ENCODE measurements at regions not wholly inside any gene's neighbourhood (a gene's known extent, or its start where the extent isn't known, plus 50 kb on each side); places are given as distances from the start of the nearest gene placed in this dataset.

DNA sequence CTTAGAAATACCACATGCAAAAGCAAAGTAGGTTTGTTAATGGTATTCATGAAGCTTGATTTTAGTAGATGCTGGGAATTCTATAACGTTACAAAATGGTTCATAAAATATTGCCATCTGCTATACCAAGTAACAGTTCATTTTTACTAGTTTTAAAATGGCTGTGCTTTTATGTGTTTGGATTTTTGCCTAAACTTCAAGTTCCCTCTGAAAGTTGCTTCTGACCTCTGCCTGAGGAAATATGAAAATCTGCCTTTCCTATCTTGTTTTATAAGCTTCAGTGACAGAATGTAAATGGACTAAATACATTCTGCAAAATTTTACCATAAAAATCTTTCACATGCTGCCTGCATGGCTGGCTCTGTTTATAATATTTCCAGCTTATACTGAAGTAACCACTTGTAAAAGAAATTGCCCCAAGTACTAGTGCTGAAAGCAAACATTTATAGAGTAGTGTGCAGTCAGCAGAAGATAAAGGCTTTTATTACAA is 560.7 kb upstream of the ROBO2 start:
- Histone ChIP-seq H3K79me2 (ENCODE audit: insufficient read depth, low read depth, low read length) (no peaks in the 10 kb centered on the region), H2AFZ (ENCODE audit: low read length) (no peak overlapping the region), H3K4me1 (ENCODE audit: insufficient read depth, low read length, poor library complexity, severe bottlenecking) (no peaks in the 10 kb centered on the region), H4K20me1 (ENCODE audit: insufficient read depth, low read length) (no peaks in the 10 kb centered on the region), H3K4me3 (ENCODE audit: low read depth, low read length, poor library complexity, severe bottlenecking) (no peak overlapping the region), H3K9me3 (ENCODE audit: low read length) (no peaks in the 10 kb centered on the region), H3K27ac (ENCODE audit: low read depth, low read length, poor library complexity, severe bottlenecking) (no peak overlapping the region), H3K4me2 (ENCODE audit: low read length) (no peak overlapping the region), H3K9me2 (ENCODE audit: insufficient read depth, low read length) (no peaks in the 10 kb centered on the region), H3K36me3 (ENCODE audit: insufficient read depth, low read length) (no peaks in the 10 kb centered on the region)
- ChIA-PET POLR2A (interaction anchor here (0.6 kb wide), 1 partner anchor 130 kb away, joined by 3 read pairs; no protein-coding TSS in a partner anchor), CTCF (ENCODE audit: unreplicated experiment) (no interaction called here)
- no TSS peak for BruUV-seq (replicated peaks)
- intact Hi-C loops (cut with micrococcal nuclease; ENCODE audit: unreplicated experiment): no loop called here
- DNase-seq (ENCODE audit: low spot score): no peak
- TF ChIP-seq CTCF (conservative IDR thresholded peaks at IDR 0.05; ENCODE audit: low read length) (no peak), EZH2phosphoT487 (IDR thresholded peaks at IDR 0.05; ENCODE audit: borderline replicate concordance, low read depth, low read length) (no peak)

DNA sequence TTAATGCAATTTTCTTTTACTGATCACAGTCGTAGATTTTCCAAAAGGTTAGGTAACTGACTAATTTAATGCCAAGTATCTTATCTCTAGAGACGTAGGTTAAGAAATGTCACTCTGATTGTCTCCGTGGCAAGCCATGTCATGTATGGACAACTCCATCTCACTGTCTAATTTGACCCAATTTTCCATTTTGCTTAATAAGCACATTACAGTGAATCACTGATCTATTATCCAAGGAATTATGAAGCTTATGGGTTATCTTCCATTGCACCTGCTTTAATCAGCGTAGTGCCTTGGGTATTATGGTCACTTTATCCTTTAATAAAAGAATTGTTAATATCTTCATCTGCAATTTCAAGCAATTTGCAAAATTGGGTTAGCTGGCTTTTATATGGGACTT is 557.4 kb upstream of the ROBO2 start:
- Histone ChIP-seq H3K9me3 (ENCODE audit: low read length) (no peaks in the 10 kb centered on the region), H3K9me2 (ENCODE audit: insufficient read depth, low read length) (no peaks in the 10 kb centered on the region), H3K27ac (ENCODE audit: low read depth, low read length, poor library complexity, severe bottlenecking) (no peak overlapping the region), H3K79me2 (ENCODE audit: insufficient read depth, low read depth, low read length) (no peaks in the 10 kb centered on the region), H3K36me3 (ENCODE audit: insufficient read depth, low read length) (no peaks in the 10 kb centered on the region), H3K4me1 (ENCODE audit: insufficient read depth, low read length, poor library complexity, severe bottlenecking) (no peaks in the 10 kb centered on the region), H3K4me2 (ENCODE audit: low read length) (no peak overlapping the region), H2AFZ (ENCODE audit: low read length) (no peak overlapping the region), H3K4me3 (ENCODE audit: low read depth, low read length, poor library complexity, severe bottlenecking) (no peak overlapping the region), H4K20me1 (ENCODE audit: insufficient read depth, low read length) (no peaks in the 10 kb centered on the region)
- ChIA-PET CTCF (ENCODE audit: unreplicated experiment) (no interaction called here), POLR2A (no interaction called here)
- intact Hi-C loops (cut with micrococcal nuclease; ENCODE audit: unreplicated experiment): no loop called here
- no peak for TF ChIP-seq EZH2phosphoT487 (IDR thresholded peaks at IDR 0.05; ENCODE audit: borderline replicate concordance, low read depth, low read length)
- TF ChIP-seq CTCF (conservative IDR thresholded peaks at IDR 0.05; ENCODE audit: low read length): no peak
- no peak for DNase-seq (ENCODE audit: low spot score)
- BruUV-seq (replicated peaks): no TSS peak

DNA sequence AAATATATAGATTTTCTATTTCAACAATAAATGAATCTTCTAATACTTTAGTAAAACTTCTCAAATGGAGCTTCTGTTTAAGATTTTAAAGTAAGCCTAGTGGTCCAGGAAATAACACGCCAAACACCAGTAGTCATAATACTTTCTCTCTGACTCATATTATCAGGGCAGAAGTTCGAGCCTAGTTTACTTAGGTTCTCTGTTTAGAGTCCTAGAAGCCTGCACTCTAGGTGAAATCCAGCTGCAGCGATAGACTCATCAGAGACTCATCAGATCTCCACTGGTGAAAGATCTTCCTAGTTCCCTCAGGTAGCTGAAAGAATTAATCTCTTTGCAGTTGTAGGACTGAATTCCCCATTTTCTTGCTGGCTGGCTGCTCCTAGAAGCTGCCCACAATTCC is 552.5 kb upstream of the ROBO2 start:
- ChIA-PET POLR2A (interaction anchor here (0.6 kb wide), 1 partner anchor 51 kb away, joined by 5 read pairs; no protein-coding TSS in a partner anchor), CTCF (ENCODE audit: unreplicated experiment) (no interaction called here)
- Histone ChIP-seq H4K20me1 (ENCODE audit: insufficient read depth, low read length) (no peaks in the 10 kb centered on the region), H3K36me3 (ENCODE audit: insufficient read depth, low read length) (no peaks in the 10 kb centered on the region), H3K79me2 (ENCODE audit: insufficient read depth, low read depth, low read length) (no peaks in the 10 kb centered on the region), H3K4me2 (ENCODE audit: low read length) (no peak overlapping the region), H3K27ac (ENCODE audit: low read depth, low read length, poor library complexity, severe bottlenecking) (no peak overlapping the region), H3K4me1 (ENCODE audit: insufficient read depth, low read length, poor library complexity, severe bottlenecking) (no peaks in the 10 kb centered on the region), H3K4me3 (ENCODE audit: low read depth, low read length, poor library complexity, severe bottlenecking) (no peak overlapping the region), H3K9me2 (ENCODE audit: insufficient read depth, low read length) (no peaks in the 10 kb centered on the region), H3K9me3 (ENCODE audit: low read length) (no peaks in the 10 kb centered on the region), H2AFZ (ENCODE audit: low read length) (no peak overlapping the region)
- DNase-seq (ENCODE audit: low spot score): no peak
- BruUV-seq (replicated peaks): no TSS peak
- TF ChIP-seq EZH2phosphoT487 (IDR thresholded peaks at IDR 0.05; ENCODE audit: borderline replicate concordance, low read depth, low read length): no peak
- TF ChIP-seq CTCF (conservative IDR thresholded peaks at IDR 0.05; ENCODE audit: low read length): no peak
- intact Hi-C loops (cut with micrococcal nuclease; ENCODE audit: unreplicated experiment): no loop called here
